8988T (cell line): ENCODE measurements at regions not wholly inside any gene's neighbourhood (a gene's known extent, or its start where the extent isn't known, plus 50 kb on each side); places are given as distances from the start of the nearest gene placed in this dataset.

Source experiments
- DNase-seq: peaks from one replicate; pipeline ENCODE4 v3.0.0; 2011

DNA sequence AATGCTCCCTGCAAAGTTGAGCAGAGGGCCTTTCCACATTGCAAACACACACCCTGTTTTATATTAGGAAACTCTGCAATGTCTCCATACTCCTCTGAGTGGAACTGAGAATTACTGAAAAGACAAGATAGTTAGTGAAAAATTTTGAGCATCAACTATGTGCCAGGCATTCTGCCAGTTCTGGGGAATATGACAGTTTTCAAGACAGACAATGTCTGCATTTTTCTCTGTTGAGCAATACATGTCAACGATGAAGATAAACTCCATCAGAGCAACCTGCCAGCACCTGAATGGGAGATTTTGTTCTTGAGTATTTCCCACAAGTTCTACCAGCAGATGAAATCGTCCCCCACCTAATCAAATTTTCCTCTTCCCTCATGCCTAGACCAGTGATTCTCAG, 203.4 kb upstream of the BMPER start:
- no peak for DNase-seq

- no peak for DNase-seq
Measured at GRCh38 chr7:33702514-33703054, 202.8 kb upstream of the BMPER start.

DNA sequence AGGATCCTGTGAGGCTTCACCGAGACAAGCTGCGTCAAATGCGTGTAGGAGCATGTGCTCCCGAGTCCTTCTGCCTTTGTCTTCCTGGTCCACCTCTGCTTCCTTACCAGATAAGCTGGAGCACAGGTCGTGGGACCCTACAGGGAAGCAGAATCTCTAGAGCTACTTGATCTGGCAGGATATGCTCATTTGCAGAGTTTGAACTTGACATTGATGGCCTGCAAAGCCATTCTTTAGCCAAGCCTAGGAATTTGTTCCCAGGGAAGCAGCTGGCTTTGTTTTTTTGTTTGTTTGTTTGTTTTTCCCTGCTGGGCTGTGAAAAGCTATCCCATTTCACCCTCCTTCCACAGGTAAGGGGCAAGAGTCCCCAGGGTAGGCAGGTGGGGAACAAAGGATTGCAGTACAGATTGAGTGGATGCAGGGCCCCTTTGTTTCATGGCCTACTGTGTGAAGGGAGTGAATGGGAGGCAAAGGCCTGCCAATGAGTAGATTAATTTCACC, 200.0 kb upstream of the BMPER start:
- no peak for DNase-seq

DNA sequence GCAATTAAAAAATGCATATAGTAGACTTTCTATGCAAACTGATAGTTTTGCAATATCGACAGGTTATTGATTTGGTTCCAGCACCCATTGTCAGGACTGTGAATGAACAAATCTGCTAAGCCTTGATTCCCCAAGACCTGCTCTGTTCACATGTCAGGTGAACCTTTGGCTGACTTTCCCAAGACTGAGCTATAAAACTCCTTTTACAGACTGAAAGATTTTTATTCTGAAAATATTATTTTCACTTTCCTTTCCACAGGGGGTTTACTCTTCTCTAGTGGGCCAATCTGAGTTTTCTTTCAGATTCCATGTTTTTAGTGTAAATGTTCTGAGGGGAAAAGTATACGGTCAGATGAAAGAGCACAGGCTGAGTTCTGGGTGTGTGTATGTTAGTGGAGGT, 199.2 kb upstream of the BMPER start:
- DNase-seq = no peak

- no peak for DNase-seq
Measured at GRCh38 chr7:33706771-33707200, 198.6 kb upstream of the BMPER start.

- no peak for DNase-seq
Measured at GRCh38 chr7:33707427-33707826, 197.9 kb upstream of the BMPER start.

DNA sequence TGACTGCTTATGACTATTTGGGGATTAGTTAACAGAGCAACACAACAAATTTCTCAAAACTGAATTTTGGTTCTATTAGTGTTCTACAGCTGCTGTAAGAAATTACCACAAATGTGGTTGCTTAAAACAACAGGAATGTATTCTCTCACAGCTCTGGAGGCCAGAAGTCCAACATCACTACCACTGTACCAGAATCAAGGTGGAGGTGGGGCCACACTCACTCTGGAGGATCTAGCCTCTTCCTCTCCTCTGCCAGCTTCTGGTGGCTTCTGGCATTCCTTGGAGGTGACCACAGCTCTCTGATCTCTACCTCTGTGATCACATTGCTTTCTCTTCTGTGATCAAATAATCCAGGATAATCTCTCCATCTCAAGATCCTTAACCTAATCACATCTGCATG, 194.7 kb upstream of the BMPER start:
- DNase-seq = no peak

DNA sequence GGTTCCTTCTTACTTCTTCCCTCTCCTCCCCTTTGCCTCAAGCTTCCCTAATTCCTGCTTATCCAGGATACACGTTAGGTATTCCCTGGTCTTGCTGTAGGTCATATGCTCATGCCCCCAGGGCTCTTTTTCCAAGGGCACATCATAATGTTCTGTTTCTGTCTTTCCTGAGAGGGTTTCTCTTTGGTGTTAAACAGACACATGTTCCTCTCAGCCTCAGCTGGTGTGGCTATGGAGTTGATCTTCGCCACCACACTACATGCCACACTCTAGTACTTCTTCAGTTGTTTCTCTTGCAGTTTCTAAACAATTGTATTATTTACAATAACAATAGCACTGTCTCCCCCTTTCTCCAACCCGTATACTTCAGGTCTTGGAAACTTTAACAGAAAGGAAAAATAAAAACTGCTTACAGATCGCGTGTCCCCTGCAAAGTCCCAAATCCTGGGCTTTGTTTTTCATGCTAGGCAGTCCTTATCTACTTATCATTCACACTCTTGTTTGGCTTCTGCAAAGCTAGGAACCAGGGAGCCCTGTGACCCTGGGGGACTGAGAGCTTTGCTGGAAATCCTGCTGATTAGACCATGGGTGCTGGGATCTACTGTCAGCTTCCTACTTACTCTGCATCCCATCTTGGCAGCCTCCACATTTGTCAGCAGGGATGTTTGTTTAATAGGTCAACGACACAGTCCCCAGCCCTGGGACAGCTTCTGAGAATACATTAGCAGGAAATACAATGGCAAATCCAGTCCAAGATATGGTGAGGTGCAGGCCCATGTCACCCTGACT, 193.9 kb upstream of the BMPER start:
- no peak for DNase-seq

GRCh38 chr7:33712020-33712414, 193.3 kb upstream of the BMPER start:
- no peak for DNase-seq

GRCh38 chr7:33714208-33714607, 191.1 kb upstream of the BMPER start:
- no peak for DNase-seq

GRCh38 chr7:33716581-33717477, 188.5 kb upstream of the BMPER start:
- no peak for DNase-seq

GRCh38 chr7:33719059-33719581, 186.2 kb upstream of the BMPER start:
- DNase-seq = no peak

DNA sequence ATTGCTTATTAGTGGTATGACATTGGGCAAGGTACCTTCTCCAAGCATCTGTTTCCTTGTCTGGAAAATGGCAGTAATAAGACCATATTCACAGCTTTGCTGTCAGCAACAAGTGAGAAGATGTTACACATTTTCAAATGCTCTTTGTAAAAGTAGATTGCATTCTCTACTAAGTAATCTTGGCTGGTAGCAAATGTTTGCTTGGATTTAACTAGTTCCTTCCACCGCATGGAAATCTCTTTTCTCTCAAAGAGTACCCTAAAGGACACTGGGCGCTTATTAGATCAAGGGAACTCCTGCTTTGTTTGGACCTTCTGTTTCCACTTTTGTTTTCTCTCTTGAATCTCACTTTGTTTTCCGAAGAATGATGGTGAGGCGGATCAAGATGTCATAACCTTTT, 185.2 kb upstream of the BMPER start:
- DNase-seq = no peak

GRCh38 chr7:33720870-33721269, 184.5 kb upstream of the BMPER start:
- no peak for DNase-seq

GRCh38 chr7:33721895-33722294, 183.4 kb upstream of the BMPER start:
- DNase-seq = no peak

DNA sequence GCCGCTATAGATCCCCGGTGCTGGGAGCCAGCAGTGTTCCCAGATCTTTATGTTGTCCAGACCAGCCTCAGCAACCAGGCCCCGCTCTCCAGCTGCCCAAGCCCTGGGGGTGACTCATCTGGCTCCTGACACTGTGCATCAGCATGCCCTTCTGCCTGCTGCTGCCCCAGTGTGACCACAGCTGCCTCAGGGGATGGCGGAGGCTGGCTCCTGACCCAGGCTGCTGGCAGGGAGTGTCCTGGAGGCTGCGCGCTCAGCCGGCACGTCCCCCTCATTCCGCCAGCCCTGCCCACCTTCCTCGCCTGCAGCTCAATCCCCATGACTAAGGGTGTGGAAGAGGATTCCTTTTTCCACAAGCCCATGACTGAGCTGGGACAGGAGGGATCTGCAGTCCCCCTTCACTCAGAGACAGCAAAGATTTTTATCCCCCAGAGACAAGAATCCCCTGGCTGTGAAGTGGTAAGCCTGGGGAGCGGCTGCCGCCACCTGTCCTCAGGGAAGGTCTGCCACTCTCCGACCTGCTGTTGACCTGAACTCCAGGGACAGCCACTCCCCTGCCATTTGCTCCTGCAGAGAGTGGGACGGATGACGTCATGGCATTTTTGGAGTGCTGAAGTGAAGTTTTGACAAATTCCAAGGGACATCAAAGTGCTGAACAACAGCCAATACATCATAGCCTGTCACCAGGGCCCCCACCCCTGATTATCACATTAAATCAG, 182.8 kb upstream of the BMPER start:
- peak; percentile 25 for DNase-seq

DNA sequence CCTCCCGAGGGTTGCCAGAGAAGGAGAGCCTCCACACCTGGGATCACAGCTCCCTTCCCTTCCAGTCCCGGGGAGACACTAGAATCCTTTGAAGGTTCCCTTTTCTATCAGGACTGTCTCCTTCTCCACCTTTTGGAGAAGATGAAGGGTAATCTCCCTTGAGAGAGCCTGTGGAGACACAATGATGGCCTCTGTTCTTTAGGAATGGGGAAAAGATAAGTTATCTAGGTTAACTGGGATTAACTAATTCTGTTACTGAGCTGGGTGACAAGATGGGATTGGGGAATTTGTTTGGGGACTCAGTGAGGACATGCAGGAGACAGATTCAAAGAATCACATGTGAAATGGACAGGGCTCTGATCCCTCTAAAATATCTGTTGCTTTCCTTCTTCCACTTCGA, 181.1 kb upstream of the BMPER start:
- DNase-seq = no peak

DNA sequence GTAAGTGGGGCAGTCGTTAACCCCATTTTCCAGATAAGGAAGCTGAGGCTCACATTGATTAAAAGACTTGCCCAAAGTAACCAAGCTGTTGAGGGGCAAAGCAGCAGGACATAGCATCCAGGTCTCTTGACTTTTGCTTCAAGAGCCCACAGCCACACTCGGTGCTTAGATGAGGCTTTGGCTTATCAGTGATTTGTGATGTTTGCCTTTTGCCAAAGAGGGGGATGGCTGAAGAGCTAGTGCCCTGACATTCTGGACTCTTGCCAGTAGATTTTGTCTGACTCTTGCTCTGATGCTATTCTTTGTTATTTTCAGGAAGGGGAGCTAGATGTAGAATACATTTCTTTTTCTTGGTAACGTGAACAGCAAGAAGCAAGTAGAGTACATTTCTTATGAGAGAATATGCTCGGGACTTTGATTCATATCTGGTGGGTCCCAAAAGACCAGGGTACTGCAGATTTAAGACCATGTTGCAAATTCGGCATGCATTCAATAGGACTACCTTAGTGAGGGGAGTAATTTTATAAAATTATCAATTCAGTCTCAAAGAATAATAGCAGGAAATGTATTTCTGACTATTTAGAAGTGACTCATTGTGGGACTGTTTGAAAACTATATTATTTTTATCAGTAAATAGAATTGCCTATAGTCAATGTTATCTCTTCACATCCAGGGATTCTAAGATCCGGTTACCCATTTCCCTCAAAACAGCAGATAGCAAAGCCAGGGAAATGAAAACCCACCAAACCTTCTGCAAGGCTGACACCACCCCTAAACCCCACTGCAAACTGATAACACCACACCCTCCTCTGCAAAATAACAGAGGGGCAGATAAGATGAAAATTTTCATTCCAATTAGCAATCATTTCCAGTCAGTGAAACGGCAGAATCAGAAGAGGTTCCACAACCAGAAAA, 180.0 kb upstream of the BMPER start:
- no peak for DNase-seq

DNA sequence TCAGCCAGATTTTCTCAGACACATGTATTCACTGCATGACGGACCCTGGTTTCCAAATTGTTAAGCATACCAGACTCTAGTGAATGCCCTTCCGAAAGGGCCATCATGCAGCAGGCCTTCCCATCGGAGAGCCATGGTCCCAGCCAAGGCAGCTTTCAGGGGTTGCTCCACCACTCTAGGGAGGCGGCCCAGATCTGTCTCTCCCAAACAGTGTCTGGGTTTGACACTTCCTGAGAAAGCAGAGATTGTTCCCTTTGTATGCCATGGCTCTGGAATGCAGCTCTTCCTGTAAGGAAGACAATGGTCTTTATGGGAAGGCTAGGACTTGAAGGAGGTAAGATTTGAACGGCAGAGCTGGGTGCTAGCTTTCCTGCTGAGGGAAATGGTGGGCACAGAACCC, 178.8 kb upstream of the BMPER start:
- DNase-seq = no peak

GRCh38 chr7:33727315-33727714, 178.0 kb upstream of the BMPER start:
- no peak for DNase-seq

DNA sequence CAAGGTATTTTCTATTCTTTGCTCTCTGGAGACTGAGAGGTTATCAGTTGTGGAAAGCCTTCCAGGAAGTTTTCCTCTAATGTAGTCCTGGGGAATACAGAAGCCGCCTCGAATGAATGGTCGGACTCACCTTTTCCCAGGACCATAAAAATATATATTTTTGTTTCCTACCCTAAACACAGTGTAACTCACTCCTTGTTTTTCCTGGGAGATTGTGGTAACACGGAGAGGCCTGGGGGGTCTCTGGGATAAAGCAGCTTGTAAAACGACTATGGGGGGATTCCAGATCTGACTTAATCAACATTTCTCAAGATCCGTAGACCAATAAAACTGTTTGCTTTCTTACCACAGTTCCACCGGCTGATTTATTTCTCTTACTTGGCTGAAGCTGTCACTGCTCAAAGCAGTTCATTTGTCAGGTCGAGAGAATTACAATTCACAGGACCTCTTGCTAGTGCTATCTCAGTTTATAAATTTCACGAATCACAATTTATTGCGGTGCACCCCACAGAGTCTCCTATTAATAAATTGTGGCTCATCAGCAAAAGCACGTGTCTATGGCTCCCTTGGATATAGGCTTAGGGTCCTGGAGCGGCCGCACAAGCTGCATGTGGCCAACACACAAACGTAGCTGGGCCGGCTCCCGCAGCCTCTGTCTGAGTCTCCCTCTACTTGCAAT, 176.3 kb upstream of the BMPER start:
- DNase-seq = no peak
